Stimulated activated CD8-positive, alpha-beta memory T cell treated with anti-CD3 and anti-CD28 coated beads, Interleukin-7, amount 100 ng/mL, for 48 hours (primary cell): ENCODE measurements at regions not wholly inside any gene's neighbourhood (a gene's known extent, or its start where the extent isn't known, plus 50 kb on each side); places are given as distances from the start of the nearest gene placed in this dataset.

Source experiments
- DNase-seq, 2 donors: peaks; one replicate each; pipeline ENCODE4 v3.0.0-alpha.2; 2020; ENCODE audit warnings: low read depth in 1 of 2; ENCODE audit errors: extremely low read depth in 1 of 2

DNA sequence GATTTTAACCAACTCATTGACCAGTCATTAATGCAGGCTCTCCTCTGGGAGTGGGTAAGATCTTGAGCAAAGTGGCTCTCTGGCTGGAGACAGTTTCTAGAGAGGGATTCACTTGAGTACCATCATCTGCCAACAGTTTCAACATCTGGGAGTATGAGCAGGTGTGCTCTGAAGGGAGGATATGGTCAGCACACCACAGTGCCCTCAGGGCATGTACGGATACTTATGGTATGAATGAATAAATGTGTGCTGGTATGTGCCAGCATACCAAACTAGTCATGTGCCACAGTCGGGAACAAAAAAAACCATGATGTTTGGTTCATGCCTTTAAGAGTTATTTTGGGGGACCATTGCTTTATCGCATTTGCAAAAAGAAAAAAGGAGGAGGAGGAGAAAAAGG, 1197.5 kb upstream of the TENM4 start:
- no peak for DNase-seq

DNA sequence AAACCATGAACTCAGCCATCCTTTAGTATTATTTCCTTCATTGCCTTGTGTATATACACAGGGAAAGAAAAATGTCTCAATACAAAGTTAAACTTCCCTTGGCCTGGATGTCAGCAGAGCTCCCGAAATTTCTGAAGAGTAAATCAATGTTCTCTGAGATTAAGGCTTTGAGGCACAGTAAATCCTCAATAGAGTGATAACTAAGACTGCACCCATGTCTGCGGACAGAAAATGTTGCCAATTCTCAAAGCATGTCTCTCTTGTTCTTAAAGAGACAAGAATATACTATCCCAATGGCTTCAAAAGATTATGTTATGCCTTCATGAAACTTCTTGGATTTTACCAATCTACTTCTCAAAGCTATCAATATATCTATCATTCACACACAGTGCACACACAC, 1196.7 kb upstream of the TENM4 start:
- no peak for DNase-seq

DNA sequence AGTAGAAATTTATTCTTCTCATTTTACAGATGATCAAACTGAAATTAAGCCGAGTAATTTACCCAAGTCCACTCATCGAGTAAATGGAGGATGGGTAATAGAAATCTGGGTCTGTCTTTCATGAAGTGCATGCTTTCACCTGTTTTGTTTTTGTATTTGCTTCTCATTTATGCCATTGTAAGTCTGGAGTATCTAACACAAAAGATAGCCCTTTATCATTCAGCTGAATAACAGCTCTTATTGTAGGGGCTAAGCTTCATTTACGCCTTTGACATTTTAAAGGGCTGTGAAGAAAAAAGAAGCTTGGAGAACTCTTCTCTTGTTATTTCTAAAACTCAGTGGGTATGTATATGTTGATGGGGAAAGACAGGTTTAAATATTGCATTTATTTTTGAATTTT, 1196.2 kb upstream of the TENM4 start:
- no peak for DNase-seq

DNA sequence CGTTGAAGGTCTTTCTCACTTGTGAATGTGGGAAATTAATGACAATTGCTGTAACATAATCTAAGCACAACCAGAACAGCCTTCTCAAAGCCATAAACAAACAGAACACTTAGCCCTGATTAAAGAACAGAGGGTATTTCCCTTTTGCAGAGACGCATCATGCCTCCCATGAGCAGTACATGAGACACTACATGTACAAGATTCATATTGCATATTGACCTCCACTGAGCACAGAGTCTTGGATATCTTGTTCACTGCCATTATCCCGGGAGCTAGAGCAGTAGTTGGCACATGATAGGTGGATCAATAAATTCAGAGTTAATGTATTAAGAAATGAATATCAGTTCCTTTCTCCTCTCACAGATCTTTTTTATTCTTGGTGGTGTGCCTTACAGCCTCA, 1194.3 kb upstream of the TENM4 start:
- no peak for DNase-seq

DNA sequence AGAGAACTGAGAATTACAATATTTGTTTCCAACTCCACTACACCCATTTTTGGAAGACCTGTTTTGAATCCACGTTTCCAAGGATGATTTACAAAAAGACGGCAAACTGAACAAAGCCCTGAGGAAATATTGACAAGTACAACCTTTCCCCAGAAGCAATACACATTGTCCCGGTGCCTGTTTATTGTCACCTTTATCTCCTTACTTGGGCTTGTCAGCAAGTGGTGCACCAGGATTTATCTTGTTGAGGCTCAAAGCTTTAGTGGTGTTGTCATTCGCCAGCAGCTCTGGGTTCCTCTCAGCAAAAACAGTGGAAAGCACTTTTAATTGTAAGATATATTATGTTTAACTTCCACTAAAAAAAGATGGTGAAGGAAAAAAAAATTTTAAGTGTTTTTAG, 1191.9 kb upstream of the TENM4 start:
- DNase-seq, result no peak

DNA sequence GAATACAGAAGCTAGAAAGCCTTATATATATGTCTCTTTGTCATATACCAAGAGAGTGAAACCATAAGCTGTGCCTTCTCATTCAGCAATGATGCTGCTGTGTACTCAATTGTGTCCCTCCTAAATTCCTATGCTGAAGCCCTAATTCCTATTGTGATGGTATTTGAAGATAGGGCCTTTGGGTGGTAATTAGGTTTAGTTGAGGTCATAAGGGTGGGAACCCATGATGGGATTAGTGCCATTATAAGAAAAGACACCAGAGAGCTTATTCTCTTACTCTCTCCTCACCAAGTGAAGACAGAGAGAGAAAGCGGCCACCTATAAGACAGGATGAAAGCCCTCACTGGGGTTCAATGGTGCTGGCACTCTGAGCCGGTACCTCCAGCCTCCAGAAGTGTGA, 1191.3 kb upstream of the TENM4 start:
- DNase-seq, result no peak

DNA sequence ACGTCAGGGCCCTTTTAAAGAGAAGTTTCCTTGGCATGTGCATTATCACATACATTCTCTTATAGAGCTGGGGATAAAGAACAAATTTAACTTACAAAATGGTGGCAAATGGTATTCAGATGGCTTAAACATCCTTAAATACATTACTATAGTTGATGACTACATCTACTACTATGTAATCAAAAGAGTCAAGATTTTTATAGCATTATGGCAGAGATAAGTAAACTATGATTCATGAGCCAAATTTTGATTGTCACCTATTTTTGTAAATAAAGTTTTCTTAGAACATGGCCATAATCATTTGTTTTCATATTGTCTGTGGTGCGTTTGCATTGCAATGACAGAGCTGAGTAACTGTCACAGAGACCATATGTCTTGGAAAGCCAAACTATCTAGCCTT, 1188.6 kb upstream of the TENM4 start:
- no peak for DNase-seq

DNA sequence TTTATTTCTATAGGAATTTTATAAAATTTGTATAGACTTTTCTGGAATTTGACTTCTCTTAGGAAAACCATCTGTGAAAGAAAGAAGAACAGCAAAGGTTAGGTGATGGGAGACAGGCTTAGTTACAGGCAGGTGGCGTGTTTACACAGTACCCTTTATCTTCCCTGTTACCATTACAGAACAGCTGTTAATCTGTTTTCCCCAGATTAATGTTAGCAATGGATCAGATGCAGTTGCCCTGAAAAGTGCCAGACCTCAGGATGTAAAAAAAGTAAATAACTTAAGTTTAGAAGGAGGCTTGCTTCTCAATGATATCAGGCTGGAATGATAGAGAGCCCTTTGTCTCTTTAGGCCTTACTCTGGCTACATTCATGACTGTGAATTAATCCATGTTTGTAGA, 1186.5 kb upstream of the TENM4 start:
- no peak for DNase-seq

DNA sequence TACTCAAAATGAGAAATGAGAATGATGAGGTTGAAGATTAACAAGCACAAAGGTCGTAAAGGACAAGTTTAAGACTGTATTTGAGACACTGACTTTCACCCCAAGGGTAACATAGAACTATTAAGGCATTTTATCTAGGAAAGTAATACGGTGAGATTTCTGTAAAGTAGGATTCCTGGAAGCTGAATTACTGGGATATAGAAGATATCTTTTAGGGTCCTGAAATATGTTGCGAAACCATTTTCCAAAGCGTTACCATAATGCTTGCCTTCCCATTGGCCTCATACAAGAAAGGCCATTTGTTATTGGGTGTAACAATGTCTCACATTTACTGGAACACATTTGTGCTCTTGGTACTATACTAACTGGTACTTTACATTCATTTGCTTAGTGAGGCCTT, 1185.9 kb upstream of the TENM4 start:
- no peak for DNase-seq

DNA sequence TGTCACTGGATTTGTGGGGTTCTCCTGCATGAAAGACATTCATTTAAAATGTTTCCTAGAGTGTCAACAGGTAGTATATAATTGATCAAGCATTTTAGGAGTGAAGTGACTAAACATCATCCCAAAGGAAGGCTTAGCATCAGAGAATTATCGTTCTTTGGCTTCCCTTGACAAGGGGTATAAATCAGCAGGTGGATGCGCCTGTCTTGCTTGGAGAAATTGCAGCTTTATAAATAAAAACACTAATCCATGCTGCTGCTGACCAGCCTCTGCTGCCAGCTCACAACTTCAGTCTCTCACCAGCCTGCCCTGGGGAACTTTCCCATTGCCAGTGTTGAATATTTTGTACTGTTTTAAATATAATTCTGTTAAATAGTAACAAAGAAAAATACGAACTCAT, 1184.7 kb upstream of the TENM4 start:
- no peak for DNase-seq

DNA sequence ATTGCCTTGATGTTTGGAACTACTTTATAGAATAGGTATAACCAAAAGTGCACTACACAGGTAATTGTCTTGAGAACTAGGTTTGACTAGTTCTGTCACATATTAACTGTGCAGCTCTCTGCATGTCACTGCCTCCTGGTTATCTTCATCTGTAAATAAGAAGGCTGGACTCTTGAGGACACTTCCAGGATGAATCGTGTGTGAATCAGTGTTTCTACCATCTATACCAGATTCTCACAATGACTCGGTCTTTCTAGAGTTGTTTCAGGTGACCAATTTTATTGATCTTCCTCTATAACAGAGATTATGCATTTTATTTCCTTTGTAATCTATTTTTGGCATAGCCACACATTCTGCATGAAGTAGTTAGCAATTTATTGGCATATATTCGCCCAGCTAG, 1181.0 kb upstream of the TENM4 start:
- DNase-seq, result no peak

DNA sequence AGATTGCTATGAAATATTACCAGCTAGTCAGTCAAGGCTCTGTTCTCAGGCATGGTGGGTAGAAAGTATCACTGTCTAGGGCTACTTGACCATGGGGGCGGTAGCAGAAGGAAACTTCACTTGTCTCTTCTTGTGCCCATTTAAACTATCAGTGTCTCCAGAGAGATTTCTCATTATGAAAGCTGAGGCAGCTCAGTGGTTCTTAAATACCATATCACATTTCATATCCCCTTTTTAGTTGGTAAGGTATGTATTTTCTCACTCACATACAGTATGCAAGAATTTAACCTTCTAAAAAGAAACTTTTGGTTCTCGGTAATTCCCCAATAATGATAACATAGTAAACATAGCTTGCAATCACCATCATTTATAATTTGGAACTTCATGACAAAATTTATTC, 1180.0 kb upstream of the TENM4 start:
- DNase-seq, result no peak

DNA sequence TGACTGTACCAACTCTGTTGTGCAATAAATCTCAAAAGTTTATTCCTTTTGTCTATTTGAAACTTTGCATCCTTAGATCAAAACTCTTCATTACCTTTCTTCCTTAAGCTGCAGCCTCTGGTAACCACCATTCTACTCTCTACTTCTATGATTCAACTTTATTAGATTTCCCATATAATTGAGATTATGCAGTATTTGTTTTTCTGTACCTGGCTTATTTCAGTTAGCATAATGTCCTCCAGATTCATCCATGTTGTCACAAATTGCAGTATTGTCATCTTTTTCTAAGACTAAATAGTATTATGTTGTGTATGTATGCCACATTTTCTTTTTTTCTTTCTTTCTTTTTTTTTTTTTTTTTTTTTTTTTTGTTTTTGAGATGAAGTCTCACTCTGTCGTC, 1176.3 kb upstream of the TENM4 start:
- DNase-seq, result no peak

DNA sequence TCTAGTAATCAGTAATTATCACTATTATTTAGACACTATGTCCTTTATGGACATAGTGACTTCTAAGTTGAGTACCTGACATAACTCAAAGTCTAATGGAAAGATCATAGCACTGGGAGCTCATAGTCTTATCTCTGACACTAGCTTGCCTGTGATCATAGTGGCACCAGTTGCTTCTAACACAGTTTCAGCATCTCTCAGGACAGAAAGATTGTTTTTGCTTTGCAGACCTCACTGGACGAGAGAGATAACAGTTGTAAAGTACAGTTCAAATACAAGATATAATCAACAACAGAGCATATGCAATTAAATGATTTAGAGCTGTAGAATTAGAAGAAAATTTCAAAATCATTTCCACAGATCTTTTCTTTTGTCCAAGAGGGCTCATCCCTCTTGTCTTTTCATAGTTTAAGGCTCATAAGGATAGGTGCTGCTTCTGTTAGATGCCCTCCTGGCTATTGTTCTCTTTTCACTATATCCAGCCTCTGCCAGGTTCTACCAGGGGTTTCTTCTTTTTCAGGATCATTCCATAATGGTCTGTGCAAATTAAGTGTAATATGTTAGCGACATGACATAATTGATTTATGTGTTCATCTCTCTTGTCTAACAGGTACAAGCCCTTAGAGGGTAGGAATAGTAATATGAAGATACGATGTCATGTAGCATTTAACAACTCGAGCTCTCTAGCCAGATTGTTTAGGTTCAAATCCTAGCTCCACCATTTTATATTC, 1175.4 kb upstream of the TENM4 start:
- no peak for DNase-seq

DNA sequence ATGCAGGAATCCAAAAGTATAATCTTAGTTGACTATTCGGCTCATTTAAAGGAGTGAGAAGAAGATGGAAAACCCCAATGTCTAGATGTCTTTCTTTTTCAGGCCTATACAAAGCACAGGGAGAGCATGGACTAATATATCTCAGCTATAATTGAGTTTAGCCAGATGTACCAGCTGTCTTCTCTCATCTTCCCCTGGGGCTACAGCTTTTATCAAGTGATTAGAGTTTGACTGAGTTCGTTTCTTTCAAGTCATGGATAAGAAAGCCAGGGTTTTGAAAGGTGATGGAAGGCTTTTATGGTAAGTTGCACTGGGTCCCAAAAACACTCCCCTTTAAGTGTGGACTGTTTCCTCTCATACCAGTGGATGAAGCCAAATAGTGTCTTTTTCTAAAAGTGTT, 1172.8 kb upstream of the TENM4 start:
- no peak for DNase-seq

DNA sequence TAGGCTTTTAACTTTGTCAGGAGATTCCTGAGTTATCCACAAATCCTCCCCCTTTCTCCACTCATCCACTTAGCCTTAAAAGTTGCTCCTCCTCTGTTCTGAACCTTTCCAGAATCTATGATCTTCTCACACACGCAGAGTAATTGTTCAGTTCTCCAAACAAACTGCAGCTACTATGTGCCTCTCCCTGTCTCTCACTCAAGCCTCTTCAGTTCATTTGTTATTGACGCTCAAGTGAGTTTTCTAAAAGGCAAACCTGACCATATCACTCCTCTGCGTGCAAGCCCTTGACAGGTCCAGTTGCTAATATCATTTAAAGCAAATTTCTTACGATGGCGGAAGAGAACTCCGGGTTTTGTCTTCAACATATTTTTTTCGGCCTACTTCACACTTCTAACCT, 1169.7 kb upstream of the TENM4 start:
- no peak for DNase-seq

DNA sequence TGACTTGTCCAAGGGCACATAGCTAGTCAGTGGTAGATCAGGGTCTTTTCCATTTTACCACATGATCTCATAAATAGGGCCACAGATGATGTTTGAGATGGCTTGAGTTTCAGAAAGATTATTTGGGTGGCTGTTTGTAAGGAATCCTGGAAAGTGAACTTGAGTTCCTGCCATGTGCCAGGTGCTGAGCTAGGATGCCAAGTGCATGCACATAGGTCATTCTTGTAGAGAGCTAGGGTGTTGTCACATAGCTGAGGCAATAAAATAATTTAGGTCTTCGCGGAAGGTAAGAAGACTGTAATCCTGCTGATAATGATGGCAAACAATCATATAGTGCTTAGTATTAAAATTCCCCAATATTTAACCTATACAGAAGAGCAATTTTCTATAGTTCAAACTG, 1162.6 kb upstream of the TENM4 start:
- DNase-seq, result no peak

DNA sequence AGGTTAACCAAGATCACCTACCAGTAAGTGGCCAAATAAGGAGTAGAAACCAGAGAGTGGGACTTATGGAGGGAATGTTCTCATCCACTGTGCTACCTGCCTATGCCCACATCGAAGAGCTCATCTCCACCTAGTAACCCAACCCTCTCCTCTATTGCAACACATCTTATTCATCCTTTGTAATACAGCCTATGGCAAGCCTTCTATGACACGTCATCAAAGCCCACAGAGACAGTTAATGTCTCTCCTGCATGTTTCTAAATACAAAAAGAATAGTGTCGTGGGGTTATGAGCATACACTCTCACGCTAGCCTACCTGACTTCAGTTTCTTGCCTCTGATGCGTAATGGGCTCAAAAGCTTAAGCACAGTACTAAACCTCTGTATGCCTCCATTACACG, 1158.1 kb upstream of the TENM4 start:
- no peak for DNase-seq

DNA sequence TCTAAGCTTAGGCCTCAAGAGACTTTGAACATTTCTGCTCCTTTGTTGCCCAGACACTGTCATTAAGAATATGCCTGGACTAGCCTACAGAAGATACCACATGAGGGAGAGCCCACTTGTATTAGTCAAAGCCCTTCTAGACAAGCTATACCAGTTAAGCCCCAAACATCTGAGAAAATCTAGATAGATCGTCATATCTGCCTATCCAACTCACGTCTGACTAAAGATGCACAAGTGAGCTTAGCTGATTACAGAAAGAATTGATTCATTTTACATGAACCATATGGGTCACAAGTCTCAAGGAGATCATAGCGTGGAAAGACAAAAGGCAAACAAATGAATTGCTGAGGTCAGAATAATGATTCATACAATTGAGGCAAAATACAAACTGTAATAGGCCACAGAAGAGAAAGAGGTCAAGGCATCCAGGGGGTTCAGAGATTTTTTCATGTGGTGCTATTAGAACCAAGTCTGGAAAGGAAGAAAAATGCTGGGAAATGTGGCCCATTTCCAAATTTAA, 1155.5 kb upstream of the TENM4 start:
- no peak for DNase-seq

DNA sequence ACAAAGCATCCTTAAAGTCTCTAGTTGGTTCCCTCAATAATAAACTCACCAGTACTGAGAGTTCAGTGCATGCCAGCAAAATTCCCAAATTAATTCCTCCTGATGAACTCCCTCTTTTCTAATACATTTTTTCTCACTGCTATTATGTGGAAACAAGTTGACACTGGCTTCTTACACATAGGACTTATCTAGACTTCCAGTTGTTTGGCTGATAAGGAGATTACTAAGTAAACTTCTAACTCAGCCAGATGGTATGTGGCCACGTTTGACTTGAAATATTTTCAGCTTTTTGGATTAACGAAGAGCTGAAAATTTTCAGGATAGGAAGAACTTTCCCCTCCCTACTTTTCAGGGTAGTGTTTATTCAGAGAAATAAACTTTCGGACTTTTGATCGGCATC, 1154.2 kb upstream of the TENM4 start:
- no peak for DNase-seq

DNA sequence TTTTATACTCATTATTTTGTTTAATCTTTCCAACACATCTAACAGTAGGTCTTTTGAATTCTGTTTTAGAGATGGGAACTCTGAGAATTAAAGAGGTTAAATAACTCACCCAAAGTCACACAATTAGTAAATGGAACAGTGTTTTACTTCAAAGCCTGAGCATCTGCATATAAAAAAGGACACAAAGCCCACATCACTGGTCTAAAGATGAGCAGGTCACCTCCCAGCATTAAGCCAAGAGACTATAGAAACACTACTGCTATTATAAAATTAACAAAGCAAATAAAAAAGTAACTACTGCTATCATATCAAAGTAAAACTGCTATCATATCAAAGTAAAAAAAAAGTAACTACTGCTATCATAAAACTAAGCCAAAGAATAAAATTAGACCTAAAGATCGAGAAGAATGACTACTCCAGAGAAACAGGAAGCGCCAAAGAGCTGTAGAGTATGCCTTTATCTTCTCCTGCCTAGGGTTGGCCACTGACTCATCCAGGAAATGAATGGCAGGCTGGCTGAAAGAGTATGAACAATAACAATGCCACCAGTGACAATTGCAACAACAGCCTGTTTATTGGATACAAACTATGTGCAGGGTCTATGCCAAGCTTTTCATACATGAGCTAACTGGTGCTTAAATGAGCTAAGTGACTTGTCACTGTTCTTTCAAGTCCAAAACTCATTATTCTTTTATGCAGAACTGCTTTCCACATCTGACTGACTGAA, 1153.0 kb upstream of the TENM4 start:
- no peak for DNase-seq

DNA sequence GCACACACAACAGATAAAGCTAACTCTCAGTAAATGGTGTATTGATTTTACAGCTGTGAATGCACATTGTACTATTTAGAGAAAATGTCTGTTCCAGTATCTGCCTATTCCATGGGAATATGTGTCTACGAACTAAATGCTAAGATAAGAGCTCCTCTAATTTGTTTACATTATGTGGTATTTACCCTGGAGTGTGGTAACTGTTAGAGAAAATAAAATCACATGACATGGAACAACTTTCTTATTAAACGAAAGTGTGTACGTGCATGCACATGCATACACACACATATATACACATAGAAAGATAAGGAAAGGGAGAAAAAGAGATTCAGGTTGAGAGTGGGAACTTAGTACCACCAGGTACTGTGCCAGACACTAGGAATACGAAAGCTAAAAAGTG, 1151.7 kb upstream of the TENM4 start:
- DNase-seq, result no peak

DNA sequence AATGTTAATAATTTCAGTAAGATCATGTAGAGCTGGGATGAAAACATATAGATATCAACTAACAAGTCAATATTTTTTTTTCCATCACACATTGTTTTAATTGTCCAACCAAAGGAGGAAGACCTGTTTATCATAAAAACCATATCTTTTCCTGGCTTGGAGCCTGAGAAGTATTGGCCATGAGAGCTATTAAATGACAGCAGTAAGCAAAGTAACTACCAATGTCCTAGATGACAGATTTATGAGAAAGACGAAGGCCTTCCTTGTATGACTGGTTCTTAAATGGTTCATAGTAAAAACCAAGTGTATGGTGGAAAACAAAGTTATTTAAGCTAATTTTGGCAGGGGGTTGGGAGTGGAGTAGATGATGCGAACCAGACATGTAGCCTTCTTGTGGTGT, 1147.1 kb upstream of the TENM4 start:
- no peak for DNase-seq
